Erythroblast (primary cell): ENCODE measurements at regions not wholly inside any gene's neighbourhood (a gene's known extent, or its start where the extent isn't known, plus 50 kb on each side); places are given as distances from the start of the nearest gene placed in this dataset.

Experiments
- GATA1 ChIP-seq: IDR thresholded peaks from 2 replicates; pipeline ENCODE4 v1.6.1; 2011; ENCODE audit warnings: low read depth, mild to moderate bottlenecking, control low read depth, low read length, moderate library complexity
- POLR2A ChIP-seq: IDR thresholded peaks from 2 replicates; pipeline ENCODE4 v1.6.1; 2011; ENCODE audit warnings: mild to moderate bottlenecking, low read length

DNA sequence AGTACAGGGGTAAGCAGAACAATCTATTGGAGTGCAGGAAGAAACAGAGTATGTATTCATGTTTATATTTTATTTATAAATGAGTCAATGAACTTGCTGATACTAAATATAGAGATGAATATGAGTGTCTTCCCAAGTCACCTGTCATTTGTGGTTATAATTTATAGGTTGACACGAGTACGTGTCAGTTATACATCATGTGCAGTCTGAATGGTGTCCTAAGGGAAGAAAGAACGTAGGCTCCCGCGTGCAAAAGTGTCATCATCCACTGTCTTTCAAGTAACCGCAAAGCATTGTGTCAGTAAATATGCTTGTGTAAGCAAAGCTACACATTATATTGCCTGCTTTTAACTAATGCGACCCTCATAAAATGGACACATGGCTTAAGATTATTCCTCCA lies 786.1 kb downstream of the KCNJ2 start:
- no peak for TF ChIP-seq POLR2A
- no peak for TF ChIP-seq GATA1
